WTC11 (cell line): ENCODE measurements at regions not wholly inside any gene's neighbourhood (a gene's known extent, or its start where the extent isn't known, plus 50 kb on each side); places are given as distances from the start of the nearest gene placed in this dataset.

Experiments used
- CREB1 ChIP-seq: sonication (generic); formaldehyde crosslinking; IDR thresholded peaks from 2 replicates; pipeline ENCODE4 v1.8.0; 2023; ENCODE audit warnings: mild to moderate bottlenecking, missing genetic modification reagents
- FOXJ3 ChIP-seq: sonication (generic); formaldehyde crosslinking; IDR thresholded peaks from 2 replicates; pipeline ENCODE4 v1.9.0; 2021; ENCODE audit warnings: missing genetic modification reagents, mild to moderate bottlenecking, borderline replicate concordance
- FOXK1 ChIP-seq: sonication (generic); formaldehyde crosslinking; IDR thresholded peaks from 2 replicates; pipeline ENCODE4 v1.8.0; 2022; ENCODE audit warnings: mild to moderate bottlenecking, moderate library complexity, missing genetic modification reagents
- GABPB1 ChIP-seq: sonication (generic); formaldehyde crosslinking; IDR thresholded peaks from 2 replicates; pipeline ENCODE4 v1.8.1; 2023; ENCODE audit warnings: mild to moderate bottlenecking, missing genetic modification reagents
- JAZF1 ChIP-seq: fragments of 250-450 bp; sonication (Bioruptor Pico); IDR thresholded peaks from 2 replicates; pipeline ENCODE4 v1.9.0; 2021; ENCODE audit warnings: moderate library complexity, mild to moderate bottlenecking, inconsistent platforms
- OVOL2 ChIP-seq: fragments of 250-450 bp; sonication (Bioruptor Pico); IDR thresholded peaks from 2 replicates; pipeline ENCODE4 v1.9.0; 2021; ENCODE audit warnings: mild to moderate bottlenecking, borderline replicate concordance
- TEAD1 ChIP-seq: sonication (generic); formaldehyde crosslinking; IDR thresholded peaks from 2 replicates; pipeline ENCODE4 v1.8.0; 2022; ENCODE audit warnings: mild to moderate bottlenecking, missing genetic modification reagents
- ZNF232 ChIP-seq: sonication (generic); formaldehyde crosslinking; IDR thresholded peaks from 2 replicates; pipeline ENCODE4 v1.8.0; 2022; ENCODE audit warnings: mild to moderate bottlenecking, missing genetic modification reagents
- ZSCAN18 ChIP-seq: fragments of 250-450 bp; sonication (Bioruptor Pico); IDR thresholded peaks from 2 replicates; pipeline ENCODE4 v2.1.2; 2022; ENCODE audit warnings: mild to moderate bottlenecking, moderate library complexity
- TF ChIP-seq, protein P1 (sequence below): fragments of 200-600 bp; IDR thresholded peaks from 2 replicates; pipeline ENCODE4 v1.8.0; 2022; ENCODE audit warnings: antibody characterized with exemption

GRCh38 chr4:18670034-18670433, 648.5 kb upstream of the LCORL start:
- TF ChIP-seq TEAD1 (CRISPR knock-in tag) (no peak), FOXJ3 (no peak), CREB1 (CRISPR knock-in tag) (no peak), FOXK1 (CRISPR knock-in tag) (no peak), OVOL2 (CRISPR knock-in tag) (no peak), ZNF232 (CRISPR knock-in tag) (no peak), JAZF1 (CRISPR knock-in tag) (no peak), GABPB1 (no peak), ZSCAN18 (CRISPR knock-in tag) (no peak)
- TF ChIP-seq, protein P1, sequence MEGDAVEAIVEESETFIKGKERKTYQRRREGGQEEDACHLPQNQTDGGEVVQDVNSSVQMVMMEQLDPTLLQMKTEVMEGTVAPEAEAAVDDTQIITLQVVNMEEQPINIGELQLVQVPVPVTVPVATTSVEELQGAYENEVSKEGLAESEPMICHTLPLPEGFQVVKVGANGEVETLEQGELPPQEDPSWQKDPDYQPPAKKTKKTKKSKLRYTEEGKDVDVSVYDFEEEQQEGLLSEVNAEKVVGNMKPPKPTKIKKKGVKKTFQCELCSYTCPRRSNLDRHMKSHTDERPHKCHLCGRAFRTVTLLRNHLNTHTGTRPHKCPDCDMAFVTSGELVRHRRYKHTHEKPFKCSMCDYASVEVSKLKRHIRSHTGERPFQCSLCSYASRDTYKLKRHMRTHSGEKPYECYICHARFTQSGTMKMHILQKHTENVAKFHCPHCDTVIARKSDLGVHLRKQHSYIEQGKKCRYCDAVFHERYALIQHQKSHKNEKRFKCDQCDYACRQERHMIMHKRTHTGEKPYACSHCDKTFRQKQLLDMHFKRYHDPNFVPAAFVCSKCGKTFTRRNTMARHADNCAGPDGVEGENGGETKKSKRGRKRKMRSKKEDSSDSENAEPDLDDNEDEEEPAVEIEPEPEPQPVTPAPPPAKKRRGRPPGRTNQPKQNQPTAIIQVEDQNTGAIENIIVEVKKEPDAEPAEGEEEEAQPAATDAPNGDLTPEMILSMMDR: no peak
